HG02642 (cell line): ENCODE measurements at regions not wholly inside any gene's neighbourhood (a gene's known extent, or its start where the extent isn't known, plus 50 kb on each side); places are given as distances from the start of the nearest gene placed in this dataset.

Source experiments
- ATAC-seq: cut with Tn5 transposase; IDR thresholded peaks from one replicate; pipeline ENCODE4 v1.9.1; 2021; ENCODE audit warnings: mild to moderate bottlenecking; ENCODE audit not compliant: unreplicated experiment, poor library complexity

GRCh38 chrX:112164420-112164819, 81.8 kb upstream of the TRPC5 start:
- ATAC-seq: no peak

- no peak for ATAC-seq
Observed at GRCh38 chrX:112163906-112164305, 81.3 kb upstream of the TRPC5 start.

DNA sequence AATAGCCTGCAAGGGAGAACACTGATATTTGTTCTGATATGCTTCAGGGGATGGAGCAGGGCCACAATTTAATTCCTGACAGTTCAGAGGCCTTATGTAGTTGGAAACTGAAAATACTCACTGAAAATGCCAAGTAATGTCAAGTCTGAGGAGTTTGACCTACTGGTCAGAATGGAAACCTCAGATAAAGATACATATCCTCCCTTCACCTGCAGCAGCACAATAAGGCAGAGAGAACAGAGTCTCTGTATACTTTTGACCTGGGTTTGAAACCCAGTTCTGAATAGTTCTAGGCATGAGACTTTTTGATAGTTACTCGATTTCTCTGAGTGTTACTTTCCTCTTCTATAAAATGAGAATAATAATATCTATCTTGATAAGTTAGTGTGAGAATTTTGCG, 65.8 kb upstream of the TRPC5 start:
- no peak for ATAC-seq

DNA sequence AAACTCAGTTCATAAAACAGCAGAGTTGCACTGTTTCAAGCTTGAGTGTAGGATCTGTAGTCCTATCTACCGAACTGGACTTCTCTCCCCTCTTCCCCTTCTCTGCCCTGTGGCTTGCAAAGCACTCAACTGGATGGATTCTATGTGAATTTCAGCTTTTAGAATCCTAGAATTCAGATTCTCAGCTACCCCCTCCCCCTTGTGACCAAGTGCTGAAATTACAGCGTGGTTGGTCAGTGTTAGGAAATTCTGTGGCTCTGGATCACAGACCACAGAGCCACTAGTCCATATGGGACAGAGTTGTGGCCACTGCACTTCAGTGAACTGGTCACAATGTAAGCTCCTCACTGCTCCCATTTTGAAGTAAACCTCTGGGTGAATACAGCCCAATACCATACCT, 64.6 kb upstream of the TRPC5 start:
- ATAC-seq: no peak

GRCh38 chrX:112137276-112137675, 54.7 kb upstream of the TRPC5 start:
- ATAC-seq: no peak
